ENCODE measurements at regions not wholly inside any gene's neighbourhood (a gene's known extent, or its start where the extent isn't known, plus 50 kb on each side); places are given as distances from the start of the nearest gene placed in this dataset.

DNA sequence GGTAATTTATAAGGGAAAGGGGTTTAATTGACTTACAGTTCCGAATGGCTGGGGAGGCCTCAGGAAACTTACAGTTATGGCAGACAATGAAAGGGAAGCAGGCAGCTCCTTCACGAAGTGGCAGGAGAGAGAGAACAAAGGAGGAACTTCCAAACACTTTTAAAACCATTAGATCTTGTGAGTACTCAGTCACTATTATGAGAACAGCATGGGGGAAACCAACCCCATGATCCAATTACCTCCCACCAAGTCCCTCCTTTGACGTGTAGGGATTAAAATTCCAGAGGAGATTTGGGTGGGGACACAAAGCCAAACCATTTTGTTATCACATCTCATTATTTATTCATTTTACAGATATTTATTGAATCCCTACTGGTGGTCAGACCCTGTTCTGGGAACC, 822.8 kb downstream of the GALC start:
- DNase-seq (ENCODE audit: low read depth) = no peak

DNA sequence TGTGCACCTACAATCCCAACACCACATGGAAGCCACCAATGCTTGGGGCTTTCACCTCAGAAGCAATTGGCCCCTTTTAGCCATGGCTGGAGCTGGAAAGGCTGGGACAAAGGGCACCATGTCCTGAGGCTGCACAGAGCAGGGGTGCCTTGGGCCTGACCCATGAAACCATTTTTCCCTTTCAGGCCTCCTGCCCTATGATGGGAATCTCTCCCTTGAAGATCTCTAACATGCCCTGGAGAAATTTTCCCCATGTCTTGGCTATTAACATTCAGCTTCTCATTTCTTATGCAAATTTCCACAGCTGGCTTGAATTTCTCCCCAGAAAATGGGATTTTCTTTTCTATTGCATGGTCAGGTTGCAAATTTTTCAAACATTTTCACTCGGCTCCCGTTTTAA, 823.6 kb downstream of the GALC start:
- no peak for DNase-seq (ENCODE audit: low read depth)

DNA sequence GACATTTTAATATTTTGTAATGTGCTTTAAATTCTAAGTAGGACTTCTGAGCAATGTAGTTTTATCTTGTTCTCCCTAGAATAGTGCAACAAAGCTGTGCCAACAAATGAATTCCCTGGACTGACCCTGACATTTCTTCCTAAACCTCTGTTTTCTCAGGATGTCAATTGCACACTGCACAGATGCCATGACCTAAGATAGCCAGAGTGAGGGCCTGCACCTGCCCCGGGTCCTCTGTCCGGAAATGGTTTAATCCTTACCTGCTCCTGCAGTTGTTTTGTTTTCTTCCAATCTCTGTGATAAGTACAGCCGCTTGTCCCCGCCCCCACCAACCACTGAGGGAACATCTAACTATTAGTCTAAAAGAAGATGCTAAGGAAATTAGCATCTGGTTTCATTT, 831.5 kb downstream of the GALC start:
- DNase-seq (ENCODE audit: low read depth) = no peak

DNA sequence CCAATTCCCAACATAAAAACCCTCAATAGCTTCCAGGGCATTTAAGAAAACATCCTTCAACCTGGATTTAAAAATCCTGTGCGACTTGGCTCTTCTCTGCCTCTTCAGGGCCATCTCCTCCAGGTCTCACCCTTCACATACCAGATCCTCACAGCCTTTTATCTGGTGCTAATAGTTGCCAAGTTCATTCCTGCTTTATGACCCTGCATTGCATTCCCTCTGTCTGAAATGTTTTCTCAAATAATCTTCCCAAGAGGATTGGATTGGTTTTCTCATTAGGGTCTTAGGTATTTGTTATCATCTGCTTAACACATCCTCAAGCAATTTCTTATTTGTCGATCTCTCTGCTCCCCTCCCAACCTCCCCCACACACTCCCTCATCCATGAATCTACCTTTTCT, 832.0 kb downstream of the GALC start:
- no peak for DNase-seq (ENCODE audit: low read depth)

DNA sequence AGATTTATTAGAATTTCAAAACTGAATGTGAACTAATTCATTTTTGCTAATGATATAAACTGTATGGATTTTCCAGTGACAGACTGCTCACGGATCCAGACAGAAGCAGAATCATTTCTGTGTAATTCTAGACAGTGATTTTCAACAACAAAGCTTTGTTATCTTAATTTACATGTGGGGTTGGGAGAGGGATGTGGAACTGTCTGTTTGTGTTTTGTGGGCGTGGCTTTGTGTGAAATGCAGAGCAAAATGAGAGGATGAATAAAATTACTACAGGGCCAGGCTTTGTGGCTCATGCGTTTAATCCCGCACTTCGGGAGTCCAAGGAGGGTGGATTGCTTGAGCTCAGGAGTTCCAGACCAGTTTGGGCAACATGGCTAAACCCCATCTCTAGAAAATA, 834.7 kb downstream of the GALC start:
- no peak for DNase-seq (ENCODE audit: low read depth)

DNA sequence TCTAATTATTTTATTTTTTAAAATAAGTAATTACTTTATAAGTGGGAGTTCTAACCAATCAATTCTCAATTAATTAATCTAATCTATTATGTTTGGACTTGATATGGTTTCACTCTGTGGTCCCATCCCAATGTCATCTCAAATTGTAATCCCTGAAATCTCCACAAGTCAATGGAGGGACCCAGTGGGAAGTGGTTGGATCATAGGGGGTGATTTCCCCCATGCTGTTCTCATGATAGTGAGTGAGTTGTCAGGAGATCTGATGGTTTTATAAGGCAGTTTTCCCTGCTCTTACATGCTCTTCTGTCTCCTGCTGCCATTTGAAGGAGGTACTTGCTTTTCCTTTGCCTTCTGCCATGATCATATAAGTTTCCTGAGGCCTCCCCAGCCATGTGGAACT, 836.1 kb downstream of the GALC start:
- DNase-seq (ENCODE audit: low read depth) = no peak

DNA sequence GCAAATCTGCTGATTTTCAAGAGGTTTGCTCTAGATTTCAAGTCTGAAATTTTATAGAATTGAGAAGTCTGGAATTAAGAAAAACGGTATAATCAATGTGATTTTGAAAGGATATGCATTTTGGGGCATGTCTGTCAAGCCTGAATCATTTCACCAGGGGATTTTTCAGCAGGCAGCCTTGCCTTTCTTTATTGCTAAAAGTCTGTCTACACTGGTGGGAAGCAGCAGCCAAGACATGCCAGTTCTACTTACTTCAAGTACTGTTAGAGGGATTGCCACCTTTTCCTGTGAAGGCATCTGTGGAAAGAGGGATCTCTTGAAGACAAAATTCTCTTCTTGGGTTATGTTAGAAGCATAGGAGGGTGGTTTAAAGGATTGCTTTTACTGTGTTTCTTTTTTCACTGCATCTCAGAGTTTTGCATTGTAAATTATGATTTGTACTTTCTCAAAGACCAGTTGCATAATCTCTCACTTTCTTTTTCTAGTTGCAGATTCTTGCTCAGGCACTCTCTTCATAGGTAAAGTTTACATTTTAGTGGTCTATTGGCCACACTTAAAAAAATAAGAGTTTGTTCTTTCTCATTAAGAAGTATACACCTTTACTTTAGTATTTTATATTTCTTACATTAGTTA, 837.0 kb downstream of the GALC start:
- no peak for DNase-seq (ENCODE audit: low read depth)

DNA sequence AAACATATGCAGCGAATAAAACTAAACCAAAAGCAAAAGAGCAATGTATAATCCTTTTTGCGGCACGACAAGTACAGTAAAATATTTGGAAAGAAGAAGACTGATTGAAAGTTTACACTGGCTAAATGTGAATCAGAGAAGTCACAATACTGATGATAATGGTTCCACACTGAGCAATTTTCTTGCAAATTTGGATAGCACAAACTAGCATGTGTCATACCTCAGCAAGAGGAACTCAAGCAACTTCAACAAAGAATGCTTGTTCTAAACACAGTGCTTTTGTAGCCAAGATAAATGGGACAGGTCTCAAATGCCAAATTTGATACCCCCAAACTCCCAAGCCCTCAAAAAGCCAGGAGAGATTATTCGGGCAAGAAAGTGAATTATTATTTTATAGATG, 839.1 kb downstream of the GALC start:
- no peak for DNase-seq (ENCODE audit: low read depth)

DNA sequence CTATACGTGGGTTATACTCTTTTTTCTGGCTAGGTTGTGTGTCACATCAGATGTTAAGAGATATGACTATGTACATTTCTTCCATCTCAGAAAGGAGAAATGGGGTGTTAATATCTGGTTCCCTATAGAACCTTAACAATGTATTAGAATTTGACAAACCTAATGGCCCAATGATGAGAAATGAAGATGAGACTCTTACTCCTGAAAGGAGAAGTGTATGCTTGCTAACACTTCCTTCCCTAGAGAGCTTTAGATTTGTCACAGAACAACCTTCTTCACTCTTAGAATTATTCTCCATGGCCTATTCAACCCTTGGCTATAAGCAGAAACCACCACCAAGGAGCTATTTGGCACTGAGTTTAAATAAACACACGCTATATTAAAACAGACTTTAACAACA, 839.6 kb downstream of the GALC start:
- DNase-seq (ENCODE audit: low read depth) = no peak

DNA sequence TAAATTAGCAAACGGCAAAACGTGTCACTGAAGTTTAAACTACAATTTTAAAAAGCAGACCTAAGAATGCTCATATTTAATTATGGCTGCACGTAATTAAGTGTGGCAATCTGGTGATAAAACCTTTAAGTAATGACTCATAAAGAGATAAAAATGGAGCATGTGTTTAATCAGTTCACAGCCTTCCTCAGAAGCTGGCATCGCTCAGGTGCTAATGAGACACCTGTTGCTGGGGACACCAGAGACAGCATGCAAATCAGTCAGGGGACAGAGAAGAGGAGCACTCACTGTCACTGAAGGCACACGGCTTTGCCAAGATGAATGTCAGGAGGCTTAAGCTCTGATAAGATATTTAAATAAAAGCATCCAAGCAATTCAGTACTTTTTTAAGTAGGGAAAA, 840.3 kb downstream of the GALC start:
- no peak for DNase-seq (ENCODE audit: low read depth)

DNA sequence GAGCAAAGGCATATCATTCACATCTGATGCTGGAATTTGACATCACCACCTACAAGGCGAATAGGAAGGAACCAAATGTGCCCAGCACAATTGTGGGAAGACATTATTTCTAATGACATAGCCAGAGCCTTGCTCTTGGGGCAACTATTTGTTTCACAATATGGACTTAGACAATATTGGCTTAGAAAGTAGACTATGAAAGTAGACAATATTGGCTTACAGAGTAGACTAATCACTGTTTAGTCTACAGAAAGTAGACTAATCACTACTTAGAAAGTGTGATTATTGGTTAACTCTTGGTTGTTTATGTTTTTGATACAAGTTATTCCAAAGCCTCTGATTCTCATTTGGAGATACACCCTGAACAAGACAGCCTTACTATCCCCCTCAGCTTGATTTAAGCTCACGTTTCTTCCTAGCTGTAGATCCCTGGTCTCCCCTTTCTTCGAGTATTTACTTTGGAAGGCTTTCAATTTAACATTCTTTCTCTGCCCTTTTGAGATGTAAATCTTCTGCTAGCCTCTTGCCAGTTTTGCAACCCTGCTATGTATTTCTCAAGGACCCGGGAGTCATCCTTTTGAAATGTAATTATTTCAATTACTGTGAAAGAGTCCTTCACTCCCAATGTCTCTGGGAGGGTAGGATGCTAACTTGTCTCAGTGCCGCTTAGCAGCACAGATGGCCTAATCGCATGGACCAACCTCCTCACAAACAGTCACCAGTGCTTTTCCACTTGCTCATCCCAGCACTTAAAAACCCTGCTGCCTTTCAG, 843.2 kb downstream of the GALC start:
- no peak for DNase-seq (ENCODE audit: low read depth)

DNA sequence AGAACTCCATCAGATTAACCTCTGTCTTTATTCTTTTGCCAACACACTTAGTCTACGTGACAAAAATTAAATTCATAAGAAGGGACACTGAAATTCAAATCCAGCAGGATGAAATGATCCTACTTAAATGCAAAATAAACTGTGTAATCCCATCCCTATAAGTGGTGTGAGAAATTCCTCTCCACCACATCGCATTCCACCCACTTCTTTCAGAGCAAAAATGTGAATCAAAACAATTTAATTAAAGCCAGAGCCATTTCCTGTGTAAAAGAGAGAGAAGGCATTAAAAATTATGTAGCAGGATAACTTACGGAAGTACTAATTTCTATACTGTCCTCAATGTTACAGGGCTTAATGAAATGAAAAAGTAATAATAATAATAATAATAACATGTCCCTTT, 844.3 kb downstream of the GALC start:
- DNase-seq (ENCODE audit: low read depth) = no peak

DNA sequence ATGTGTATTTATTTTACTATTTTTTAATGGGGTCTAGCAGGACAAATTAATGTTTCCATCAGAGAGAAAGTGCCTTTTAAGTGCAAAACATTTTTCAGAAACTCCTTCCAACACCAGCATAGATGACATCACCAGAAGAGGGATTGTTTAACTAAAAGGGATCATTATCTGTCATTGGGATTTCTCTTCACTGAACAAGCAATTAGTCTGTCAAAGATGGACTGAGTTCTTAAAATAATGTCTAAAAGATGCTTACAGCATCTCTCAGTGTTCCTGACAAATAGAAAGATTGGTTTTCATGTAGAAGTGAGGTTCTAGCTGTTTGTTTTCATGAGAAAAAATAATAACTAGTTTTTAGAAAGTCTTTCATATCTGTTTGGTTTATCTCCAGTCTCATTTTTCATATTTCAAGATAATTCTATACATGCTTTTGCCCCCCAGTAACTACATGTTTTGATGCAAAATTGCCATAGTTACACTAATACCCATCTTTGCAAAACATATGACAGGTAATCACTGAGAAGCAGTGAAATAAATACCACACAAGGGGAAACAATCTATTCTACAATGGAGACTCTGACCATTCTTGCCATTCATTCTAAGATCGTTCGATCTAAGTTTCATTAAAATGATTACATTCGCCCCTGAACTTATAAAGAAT, 850.3 kb downstream of the GALC start:
- DNase-seq (ENCODE audit: low read depth) = no peak

DNA sequence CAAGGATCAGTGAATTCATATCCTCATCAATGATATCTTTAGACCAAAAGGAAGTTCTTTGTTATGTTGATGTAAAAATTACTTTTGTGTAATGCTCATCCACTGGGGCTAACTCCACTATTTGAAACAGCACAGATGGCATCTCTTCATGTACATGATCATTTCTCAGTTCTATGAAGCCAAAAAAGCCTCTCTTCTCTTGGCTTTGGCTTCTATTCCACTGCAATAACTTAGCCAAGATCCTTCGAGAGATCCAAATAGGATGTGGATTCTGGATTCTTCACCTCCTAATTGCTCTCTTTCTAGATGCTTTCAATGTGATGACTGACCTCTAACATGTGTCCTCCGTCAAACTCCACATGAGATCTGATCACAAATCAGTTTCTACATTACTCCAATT, 851.2 kb downstream of the GALC start:
- no peak for DNase-seq (ENCODE audit: low read depth)

DNA sequence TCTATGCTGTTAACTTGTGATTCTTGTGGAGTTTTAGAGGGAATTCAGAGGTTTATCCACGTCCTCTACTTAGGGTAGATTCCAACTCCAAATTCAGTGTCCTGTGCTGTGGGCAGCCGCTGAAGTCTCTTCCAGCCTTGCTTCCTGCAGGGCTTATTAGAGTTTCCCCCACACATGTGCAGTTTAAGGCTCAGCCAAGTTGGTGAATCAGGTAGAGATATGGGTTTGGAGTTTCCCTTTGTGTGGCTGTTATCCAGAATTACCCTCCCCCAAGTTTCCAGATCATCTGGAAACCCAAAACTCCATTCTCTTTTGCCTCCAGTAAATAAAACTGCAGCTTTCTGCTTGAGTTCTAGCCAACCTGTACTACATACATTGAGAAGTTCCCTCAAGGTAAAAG, 853.7 kb downstream of the GALC start:
- DNase-seq (ENCODE audit: low read depth) = no peak

DNA sequence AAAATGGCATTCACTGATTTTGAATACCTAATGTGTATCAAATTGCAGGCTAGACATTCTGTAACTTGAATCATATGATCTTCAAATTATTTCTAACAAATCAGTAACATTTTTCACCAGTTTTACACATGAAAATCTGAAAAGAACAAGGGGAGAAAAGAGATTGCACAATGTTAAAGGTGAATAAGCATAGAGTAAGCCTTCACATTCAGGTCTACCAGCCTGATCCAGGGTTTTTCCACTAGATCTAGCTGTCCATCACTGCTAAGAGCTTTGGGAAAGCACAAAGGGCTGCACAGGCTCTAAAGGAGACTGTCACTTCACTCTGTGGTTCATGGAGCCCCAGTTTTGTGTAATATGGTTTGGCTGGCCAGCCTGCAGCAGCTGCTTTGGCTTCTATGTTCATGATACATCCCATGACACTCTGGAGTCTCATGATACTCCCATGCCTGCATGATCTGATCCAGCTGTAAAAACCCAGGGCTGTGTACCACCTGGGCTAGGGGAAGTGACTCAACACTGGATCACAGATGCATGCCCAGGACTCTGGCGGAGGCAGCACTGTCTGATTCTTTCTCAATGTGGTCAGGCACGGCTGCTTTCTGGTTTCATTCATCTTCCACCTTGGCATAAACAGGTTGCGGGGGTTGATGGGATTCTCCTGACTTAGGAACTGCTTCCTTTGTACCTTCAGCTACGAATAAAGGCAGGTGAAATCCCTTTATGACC, 859.7 kb downstream of the GALC start:
- DNase-seq (ENCODE audit: low read depth) = no peak

DNA sequence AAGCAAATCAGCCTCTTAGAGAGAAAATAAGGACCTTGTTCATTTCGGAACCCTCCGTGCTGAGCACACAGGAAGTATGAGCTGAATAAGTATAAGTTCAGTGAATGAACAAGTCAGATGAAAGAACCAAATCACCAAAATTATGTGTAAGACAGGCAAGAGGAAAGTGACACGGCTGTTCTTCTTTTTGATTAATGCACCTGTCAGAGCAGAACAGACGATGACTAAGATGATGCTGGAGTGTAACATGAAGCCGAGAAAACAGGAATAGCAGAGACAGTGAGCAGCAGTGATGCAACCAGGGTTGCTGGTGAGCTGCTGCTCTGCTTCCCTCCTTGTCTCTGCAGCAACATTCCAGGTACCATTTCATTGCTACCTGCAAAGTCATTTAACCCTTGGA, 861.1 kb downstream of the GALC start:
- DNase-seq (ENCODE audit: low read depth) = no peak

DNA sequence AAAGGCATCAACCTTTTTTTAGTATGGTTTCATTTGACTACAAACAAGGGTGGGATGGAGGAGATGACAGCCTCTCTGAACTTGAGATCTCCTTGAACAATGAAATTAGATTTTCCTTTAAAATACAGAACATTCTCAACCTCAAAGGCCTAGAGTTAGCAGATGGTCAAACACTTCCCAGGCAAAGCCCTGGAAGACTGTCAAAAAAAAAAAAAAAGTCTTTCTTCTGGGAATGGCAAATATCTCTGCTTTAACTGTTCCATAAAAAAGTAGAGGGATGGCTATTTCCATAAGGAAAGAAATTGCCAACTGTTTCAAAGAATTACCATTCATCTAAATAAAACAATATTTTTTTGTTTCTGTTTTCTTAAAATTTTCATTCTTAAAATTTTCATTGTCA, 870.8 kb downstream of the GALC start:
- DNase-seq (ENCODE audit: low read depth) = no peak

DNA sequence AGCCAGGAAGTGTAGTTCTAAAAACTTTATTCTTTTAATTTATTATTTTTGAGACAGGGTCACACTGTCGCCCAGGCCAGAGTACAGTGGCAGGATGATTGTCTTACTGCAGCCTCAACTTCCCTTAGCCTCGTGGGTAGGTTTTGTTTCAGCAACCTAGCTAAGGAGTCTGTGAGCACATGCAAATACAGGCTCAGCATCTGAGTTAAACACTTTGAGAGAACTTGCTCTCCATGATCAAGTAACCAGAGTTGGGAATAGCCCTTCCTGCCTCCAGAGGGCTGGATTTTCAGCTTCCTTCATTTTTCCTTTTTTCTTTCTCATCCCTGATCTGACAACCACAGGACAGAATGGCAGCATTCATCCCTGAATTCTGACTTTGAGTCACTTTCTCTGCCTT, 871.3 kb downstream of the GALC start:
- DNase-seq (ENCODE audit: low read depth) = no peak

DNA sequence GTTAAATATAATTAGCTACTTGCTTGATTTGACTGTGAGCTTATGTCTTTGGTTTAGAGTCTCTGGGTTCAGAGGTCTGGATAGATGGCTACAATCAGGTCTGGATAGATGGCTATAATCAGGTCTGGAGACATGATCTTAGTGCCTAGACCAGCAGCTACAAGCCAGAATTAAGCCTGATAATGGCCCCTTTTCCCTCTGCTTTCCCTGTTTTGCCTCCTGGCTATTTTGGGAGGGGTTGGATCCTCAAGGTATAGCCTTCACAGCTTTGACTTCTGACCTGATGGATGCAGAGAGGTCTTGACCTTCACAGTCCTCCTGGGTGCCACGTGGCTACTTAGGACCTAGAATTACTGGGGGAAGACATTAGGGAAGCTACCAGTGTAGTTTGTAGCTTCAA, 877.7 kb downstream of the GALC start:
- DNase-seq (ENCODE audit: low read depth) = no peak

DNA sequence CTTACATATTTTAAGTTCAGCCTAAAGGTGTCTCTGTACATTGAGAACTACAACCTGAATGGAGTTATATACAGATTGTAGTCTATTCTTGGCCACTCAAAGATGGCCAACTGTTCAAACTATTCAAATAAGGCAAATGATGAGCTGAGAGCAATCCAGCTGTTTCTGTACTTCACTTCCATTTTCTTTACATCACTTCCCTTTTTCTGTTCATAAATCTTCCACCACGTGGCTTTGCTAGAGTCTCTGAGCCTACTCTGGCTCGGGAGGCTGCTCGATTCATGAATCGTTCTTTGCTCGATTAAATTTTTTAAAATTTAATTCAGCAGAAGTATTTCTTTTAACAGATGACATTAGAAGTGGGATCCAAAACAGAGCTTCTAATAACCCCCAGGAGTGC, 879.7 kb downstream of the GALC start:
- DNase-seq (ENCODE audit: low read depth) = no peak

DNA sequence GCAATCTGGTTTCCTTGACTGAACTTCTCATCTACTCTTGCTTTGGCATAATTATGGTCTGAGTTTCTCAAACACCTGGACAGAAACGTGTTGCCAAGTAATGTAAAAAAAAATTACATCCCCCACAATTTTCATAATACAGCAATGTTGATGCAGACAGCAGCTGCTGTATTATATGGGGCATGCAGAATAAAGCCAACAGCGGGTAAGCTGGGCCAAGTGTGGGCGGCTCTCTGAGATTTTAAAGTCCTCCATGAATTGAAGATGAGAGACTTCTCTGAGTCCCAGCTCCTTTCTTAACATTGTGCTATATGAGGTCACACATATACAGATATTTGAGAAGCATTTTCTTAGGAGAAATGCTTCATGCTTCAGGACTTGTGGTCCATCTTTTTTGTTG, 881.2 kb downstream of the GALC start:
- DNase-seq (ENCODE audit: low read depth) = no peak

DNA sequence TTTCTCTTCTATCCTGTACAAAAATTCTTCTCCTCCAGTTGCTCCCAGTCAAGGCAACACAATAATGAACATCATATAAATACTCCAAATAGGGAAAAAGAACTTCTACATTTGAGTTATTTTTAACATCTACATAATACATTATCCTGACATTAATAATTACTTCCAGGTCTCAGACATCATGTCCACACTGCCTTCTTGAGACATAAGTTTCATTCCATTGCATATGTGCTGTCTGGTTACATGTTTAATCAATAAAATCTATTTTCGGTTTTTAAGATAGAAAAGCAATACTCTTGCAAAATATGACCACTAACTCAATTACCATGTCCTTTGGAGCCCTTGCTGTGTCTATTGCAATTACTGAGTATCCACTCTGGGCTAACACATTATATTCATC, 881.9 kb downstream of the GALC start:
- DNase-seq (ENCODE audit: low read depth) = no peak

Data from T follicular helper cell (primary cell).